ENCODE measurements at regions not wholly inside any gene's neighbourhood (a gene's known extent, or its start where the extent isn't known, plus 50 kb on each side); places are given as distances from the start of the nearest gene placed in this dataset.

DNA sequence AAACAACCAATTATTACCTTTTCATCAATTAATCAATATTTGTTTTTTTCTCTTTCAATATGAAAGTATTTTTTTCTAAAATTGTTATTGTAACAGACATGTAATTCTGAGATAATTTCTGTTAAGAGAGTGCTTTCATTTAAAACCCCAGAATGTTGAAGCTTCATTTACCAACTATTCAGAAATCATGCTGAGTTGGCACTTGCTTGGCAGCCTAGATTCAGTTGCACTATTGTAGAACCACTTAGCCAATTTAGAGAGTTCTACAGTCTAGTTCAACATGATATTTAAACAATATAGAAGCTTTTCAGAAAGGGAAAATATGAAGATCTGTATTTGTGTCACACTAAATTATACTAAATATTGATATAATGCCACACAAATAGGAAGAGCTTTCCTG is 56.1 kb upstream of the NKAIN2 start:
- no peak for ATAC-seq
- no peak for DNase-seq
- intact Hi-C loops (cut with DNase I): no loop called here

DNA sequence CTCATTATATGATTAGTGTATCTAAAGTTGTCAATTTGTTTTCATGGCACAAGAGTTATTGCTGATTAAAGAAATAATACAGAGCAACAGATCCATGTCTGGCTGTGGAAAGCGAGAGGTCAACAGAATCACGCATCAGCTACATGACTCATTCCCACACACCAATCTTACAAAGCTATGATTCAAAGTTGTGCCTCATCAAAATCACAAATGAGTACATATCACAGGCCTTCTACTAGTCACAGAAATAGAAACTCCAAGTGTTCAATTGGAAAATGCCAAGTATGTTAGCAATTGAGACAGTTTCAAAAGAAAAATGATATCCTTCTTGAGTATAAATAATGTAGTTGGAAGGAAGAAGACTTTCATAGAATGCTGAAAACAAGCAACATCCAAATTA is 57.8 kb upstream of the NKAIN2 start:
- ATAC-seq: peak in 1 of 2 donors; percentile 40
- intact Hi-C loops (cut with DNase I): no loop called here
- DNase-seq: no peak

DNA sequence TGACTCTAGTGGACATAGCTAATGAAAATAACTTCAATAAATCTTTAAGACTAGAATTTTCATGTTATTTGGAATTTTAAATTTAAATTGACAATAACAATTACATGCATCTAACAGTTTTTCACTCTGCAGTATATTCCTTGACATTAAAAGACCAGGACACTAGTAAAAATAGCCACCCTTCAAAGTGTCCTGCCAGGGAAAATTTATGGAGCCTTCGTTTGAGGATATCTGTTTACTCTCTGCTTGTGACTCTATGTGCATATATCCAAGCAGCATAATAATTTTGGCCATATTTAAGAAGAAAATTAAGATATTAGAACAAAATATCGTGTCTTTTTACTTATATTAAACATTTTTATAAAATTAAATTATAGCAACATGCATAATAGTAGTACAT is 58.8 kb upstream of the NKAIN2 start:
- intact Hi-C loops (cut with DNase I): no loop called here
- DNase-seq (no peak), ATAC-seq (no peak)

DNA sequence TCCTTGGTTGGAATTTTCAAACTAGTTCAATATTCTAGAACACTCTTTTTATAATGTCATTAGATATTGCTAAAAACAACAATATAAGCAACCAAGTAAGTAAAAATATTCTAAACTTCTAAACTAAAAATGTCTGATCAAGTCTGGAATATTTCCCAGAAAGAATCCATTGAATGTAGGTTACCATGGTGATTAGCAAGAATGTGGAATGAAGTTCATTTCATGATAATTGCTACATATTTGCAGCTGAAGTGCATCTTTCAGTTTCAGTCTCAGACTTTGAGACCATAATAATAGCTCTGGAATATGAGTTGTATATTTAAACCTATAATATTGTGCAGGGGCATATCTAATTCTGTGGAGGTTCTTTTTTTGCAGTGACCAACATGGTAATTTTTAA is 61.0 kb upstream of the NKAIN2 start:
- intact Hi-C loops (cut with DNase I): no loop called here
- DNase-seq: no peak
- no peak for ATAC-seq

DNA sequence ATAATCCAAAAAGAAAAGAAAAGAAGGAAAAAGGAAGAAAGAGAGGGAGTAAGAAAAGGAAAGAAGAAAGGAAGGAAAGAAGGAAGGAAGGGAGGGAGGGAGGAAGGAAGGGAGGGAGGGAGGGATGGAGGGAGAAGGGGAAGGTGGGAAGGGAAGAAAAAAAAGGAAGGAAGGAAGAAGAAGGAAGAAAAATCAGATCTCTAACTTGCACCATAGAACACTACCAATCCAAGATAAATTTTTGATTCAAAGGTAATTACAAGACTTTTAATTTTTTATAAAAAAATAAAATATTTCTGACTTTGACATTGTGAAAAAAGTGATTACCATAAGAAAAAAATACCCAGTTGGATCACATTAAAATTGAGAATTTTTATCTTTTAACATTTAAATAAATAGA is 70.5 kb upstream of the NKAIN2 start:
- DNase-seq (no peak), ATAC-seq (no peak)
- intact Hi-C loops (cut with DNase I): no loop called here

DNA sequence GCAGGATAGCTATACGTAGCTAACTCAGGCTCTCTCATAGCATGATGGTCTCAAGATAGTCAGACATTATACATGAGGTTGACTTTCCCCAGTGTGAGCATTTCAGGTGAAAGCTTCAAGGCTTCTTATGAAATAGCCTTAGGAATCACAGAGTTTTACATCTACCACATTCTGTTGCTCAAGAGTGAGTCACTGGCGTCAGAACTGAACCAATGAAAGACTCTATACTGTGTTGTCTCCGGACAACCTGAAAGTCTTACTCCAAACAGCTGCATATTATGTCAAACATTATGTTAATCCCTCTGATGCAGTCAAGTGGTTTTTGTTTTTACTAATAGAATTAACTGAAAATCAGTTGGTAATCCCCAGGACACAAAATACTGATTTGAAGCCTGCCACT is 79.8 kb upstream of the TRDN start:
- DNase-seq (no peak), ATAC-seq (no peak)
- intact Hi-C loops (cut with DNase I): loop anchor here in 1 of 2 donors (5.0 kb wide), 1 partner anchor 299 kb away; no protein-coding TSS in a partner anchor

DNA sequence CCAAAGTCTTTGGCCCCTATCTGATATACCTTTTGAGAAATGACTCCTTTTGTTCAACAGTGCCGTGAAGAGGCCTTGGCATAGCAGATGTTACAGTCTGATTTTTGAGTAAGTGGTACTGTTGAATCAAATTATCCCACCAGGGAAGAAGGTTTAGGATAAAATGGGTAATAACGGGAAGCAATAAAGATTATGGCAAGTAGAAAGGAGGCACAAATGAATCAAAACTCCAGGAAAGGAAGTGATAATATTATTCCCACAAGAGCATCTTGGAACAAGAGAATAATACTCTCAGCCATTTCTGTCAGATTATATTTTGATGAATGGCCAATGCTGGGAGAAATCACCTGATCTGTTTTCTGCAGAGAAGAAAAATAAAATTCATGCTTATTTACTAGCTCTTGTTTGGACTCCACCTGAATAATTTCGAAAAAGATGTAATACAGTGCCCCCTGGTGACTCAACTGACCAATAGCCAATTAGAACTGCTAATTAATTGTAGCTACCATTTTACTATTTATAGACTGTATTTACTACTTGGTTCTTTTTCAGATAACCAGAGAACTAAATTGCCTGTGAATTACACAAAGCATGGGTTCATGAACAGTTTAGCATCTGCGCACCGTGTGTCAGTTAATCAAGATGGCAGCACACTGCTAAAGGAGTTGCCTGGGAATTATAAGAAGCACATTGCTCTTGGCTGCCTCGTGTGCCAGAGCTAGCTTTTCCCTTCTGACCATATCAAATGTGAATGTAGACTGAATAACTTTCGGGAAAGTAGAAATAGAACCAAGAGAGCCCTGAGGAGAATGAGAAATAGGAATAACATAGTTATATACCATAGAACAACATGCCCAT is 78.5 kb upstream of the TRDN start:
- intact Hi-C loops (cut with DNase I): loop anchor here (2.0 to 5.0 kb wide), 2 partner anchors 298 kb away; no protein-coding TSS in a partner anchor
- ATAC-seq (peak; percentile 44 to 55), DNase-seq (no peak)

DNA sequence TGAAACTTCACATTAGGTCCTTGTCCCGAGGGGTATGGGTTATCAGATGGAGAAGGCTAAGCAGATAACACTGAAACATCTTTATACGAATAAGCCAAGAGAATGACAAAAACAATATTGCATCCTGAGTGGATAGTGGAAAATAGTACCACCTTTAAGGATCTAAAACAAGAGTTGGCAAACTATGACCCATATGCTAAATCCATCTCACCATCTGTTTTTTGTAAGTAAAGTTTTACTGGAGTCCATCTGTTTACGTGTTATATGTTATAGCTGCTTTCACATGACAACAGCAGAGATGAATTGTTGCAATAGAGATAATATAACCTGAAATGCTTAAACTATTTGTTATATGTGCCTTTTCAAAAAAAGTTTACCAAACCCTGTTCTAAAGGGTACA is 76.1 kb upstream of the TRDN start:
- DNase-seq: no peak
- ATAC-seq: no peak
- intact Hi-C loops (cut with DNase I): no loop called here

DNA sequence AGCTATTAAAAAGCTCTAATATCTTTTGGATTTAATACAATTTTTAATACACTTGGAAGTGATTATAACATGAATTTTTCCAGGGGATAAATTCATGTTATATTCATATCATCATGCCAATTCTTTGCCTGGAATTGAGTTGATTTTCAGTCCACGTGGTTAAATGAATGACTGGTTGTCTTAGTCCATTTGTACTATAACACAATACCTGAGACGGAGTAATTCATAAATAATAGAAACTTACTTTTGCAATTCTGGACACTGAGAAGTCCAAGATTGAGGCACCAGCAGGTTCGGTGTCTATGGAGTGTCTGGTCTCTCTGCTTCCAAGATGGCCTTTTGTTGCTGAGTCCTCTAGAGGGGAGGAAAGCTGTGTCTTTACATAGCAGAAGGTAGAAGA is 66.2 kb upstream of the TRDN start:
- DNase-seq (no peak), ATAC-seq (no peak)
- intact Hi-C loops (cut with DNase I): no loop called here

DNA sequence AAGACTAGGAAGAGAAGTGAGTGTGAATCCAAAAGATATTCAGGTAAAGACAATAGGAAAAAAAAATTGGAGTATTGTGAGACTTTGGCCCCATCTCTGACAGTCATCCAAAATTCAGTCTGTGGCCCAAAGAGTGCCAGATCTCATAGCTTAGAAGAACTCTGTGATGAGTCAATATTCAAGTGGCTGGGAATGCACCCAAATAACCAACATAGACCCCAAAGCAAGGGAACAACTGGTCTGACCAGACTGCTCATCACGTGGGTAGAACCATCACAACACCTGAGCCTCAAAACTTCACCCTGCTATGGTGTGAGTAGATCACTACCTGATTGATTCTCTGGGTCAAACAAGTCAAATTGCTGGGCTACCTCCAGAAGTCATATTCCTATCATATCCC is 51.1 kb upstream of the TRDN start:
- intact Hi-C loops (cut with DNase I): no loop called here
- no peak for ATAC-seq
- no peak for DNase-seq
